Retina (tissue), 1 donor: ENCODE measurements at regions not wholly inside any gene's neighbourhood (a gene's known extent, or its start where the extent isn't known, plus 50 kb on each side); places are given as distances from the start of the nearest gene placed in this dataset.
"Not testable (repeated sequence)": the region's sequence is repeated elsewhere in the genome, so short reads cannot be mapped to it uniquely, and the experiment has no call there.

Experiments
- DNase-seq: peaks from one replicate; pipeline ENCODE4 v3.0.0-alpha.2; 2016

DNA sequence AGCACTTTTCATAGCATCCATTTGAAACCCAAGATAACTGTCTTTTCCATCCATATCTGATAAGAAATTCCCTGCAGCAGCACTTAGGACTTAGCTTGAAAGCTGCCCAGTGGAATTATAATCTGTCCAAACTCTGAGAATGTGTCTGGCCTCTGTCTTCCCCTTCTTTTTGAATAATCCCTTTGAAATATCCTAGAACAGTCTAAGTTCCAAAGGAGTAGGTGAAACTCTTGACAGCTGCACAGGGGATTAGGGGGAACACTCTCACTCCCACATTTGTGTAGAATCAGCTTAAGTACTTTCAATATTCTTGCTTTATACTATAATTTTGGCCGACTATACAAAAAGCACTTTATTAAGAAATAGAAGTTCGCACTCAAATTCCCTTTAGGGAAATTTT lies 157.7 kb downstream of the PAPSS1 start:
- DNase-seq: no peak

DNA sequence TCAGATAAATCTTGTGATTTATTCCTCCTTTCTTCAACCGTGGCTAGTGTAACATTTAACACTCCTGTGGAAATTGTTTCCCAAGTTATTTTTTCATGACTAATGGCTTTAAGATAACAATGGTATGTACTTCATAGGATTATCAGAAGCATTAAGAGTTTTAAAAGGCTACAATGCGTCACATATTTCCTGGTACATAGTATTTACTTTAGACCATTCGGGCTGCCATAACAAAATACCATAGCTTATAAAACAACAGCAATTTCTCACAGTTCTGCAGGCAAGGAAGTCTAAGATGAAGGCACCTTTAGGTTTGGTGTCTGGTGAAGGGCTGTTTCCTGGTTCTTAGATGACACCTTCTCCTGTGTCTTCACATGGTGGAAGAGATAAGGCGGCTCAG lies 158.6 kb downstream of the PAPSS1 start:
- no peak for DNase-seq

DNA sequence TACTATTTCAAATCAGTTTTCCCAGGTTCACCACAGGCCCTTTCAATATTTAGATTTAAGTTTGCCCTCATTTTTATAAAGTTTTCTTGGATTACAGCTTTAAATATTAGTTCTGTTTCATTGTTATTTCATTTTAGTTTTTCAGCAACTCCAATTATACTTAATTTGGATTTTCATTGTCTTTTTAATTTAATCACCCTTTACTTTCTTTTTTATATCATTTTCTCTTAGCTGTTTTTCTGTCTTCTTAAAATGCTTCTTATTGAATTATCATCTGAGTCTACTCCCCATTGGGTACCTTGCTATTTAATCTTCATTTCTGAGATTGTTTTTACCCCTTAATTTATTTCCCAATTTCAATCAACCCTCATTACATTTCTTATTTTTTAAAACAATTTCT lies 160.4 kb downstream of the PAPSS1 start:
- no peak for DNase-seq

DNA sequence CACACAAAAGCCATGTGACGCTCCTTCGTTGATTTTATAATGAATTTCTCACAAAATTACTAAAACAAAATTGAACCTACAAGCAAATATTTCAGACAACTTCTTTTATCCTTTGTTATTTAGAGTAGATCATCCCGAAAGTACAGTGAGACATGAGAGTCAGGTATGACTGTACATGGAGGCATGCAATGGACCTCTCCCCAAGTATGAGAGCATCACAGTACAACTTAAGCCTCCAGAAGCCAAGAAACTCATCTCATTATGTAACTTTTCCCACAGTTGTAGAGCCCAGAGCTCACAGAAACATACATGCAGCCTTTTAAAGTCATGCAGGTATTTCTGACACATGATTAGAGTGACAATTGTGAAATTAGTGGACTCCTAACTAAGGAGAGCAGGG lies 167.7 kb downstream of the PAPSS1 start:
- DNase-seq: no peak

- DNase-seq: no peak
Observed at GRCh38 chr4:107548211-107548905, 171.7 kb downstream of the PAPSS1 start.

GRCh38 chr4:107546638-107547037 lies 173.4 kb downstream of the PAPSS1 start:
- no peak for DNase-seq

DNA sequence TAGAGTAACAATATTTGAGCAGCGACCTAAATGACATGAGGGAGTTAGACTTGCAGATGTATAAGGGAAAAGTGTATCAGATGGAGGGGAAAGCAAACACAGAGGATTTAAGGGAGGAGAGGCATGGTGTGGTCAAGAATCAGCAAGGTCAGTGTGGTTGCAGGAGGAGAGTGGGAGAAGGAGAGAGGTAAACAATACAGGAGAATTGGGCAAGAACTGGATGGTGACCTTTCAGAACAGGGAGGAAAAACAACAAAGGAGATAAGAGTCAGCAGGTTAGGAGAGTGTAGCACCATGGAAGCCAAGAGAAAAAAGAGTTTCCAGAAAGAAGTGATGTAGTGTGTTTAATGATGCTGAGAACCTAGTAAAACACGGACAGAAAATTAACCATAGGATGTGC lies 178.5 kb downstream of the PAPSS1 start:
- DNase-seq: no peak

GRCh38 chr4:107531927-107532326 lies 188.1 kb downstream of the PAPSS1 start:
- DNase-seq: no peak

DNA sequence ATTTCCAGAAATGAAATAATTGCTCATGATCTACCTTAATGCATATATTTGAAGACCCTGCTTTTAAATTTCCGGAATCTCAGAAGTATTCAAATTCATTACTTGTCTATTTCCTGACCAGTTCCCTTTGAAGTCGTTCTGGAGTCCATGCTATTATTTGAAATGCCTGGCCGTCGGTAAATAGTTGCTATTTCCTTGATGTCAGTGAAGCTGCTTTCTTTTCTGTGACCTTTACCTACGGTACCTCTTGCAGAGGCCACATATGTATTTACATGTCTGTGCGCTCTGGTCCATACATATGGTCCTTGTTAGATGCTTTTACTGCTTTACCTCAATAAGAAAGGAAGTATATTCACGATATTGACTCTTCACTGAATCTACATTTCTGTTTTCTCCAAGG lies 199.7 kb downstream of the PAPSS1 start:
- no peak for DNase-seq

- DNase-seq: no peak
Observed at GRCh38 chr4:107519053-107519452, 201.0 kb downstream of the PAPSS1 start.

DNA sequence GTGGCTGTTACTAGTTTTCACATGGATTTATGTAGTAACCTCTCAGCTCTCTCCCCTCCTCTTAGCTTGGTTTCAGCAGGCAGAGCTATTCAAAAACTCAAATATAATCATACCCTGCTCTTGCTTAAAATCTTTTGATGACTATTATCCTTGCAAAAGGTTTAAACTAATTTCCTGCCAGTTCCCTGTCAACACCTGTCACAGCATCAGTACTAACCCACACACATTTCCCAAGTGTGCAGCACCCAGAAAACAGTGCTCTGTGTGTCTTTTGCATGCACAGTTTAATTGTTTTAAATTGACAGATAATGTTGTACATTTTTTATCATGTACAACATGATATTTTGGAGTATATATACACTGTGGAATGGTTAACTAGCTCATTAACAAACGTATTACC lies 202.0 kb downstream of the PAPSS1 start:
- DNase-seq: no peak

- no peak for DNase-seq
Observed at GRCh38 chr4:107512549-107512948, 207.5 kb downstream of the PAPSS1 start.

DNA sequence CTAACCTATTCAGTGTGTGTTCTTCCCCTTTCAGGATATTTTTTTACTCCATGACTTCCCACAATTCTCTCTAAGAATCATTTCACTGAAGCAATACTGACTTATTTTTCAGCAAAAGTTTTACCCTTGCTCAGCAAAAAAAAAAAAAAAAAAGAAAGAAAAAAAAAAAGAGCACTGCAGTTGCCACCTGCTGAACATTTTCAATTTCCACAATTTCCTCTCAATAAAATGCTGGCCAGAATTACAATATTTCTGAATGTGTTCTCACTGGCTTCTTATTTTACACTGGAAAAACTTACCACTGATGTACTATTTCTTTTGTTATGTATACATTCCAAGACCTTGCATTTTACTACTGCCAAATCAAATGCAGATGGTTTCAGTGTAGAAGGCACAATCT lies 210.4 kb downstream of the PAPSS1 start:
- DNase-seq: no peak

DNA sequence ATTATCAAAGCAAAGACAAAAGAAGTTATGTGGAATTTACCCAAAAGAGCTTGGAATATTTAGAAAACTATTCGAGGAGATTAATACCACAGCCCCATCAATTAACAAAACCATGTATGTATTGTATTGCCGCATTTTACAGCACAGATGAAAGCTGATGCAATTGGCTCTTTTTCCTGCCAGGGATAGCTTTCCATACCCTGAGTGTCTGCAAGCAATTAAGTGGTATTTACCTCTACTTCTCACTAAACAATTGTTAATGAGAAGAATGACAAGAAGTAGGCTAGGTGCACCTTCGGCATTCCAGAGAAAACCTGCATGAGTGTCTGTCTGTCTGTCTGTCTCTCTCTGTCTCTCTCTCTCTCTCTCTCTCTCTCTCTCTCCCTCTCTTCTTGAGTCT lies 219.5 kb downstream of the PAPSS1 start:
- no peak for DNase-seq

GRCh38 chr4:107497054-107497453 lies 223.0 kb downstream of the PAPSS1 start:
- DNase-seq: no peak

DNA sequence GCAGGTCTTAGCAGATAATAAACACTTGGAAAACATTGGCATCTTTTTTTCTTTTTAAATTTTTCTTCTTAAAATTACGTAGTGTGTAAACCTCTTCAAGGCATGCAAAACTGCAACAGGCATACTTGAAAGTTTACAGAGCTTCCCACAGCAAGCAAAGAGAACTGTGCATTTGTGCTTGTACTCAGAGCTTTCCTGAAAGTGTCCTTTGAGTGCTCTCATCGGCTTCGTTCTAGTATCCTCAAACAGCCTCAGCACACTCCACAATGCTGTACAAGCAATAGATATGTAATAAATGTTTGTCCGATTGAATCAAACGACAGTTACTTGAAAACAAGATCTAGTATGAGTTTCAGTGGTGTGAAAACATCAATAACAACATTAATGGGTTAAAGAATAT lies 227.5 kb downstream of the PAPSS1 start:
- DNase-seq: no peak

DNA sequence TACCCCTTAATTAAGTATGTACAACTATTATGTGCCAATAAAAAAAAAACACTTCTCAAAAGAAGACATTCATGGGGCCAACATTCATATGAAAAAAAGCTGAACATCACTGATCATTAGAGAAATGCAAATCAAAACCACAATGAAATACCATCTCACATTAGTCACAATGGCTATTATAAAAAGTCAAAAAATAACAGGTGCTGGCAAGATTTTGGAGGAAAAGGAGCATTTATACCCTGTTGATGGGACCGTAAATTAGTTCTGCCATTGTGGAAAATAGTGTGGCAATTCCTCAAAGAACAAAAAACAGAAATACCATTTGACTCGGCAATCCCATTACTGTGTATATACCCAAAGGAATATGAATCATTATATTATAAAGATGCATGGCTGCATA lies 229.9 kb downstream of the PAPSS1 start:
- DNase-seq: no peak

GRCh38 chr4:107483621-107484020 lies 236.4 kb downstream of the PAPSS1 start:
- not testable (repeated sequence) for DNase-seq

DNA sequence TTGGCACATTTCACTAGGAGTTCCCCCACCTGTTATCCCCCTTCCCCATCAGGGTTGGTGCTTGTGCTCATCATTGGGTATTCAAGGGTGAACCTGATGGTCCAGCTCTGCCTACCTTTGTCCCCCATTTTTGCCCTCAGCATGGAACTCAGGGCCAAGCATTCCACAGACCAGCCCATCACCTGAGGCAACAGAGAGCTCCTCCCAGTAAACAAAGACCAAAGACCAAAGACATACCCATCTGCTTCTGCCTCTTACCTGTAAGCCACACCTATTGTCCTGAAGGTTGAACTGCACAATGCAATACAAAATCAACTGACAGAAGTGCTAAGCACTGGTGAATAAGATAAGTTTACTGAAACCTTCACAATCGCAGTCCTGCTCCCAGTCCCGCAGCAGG lies 237.5 kb downstream of the PAPSS1 start:
- no peak for DNase-seq

DNA sequence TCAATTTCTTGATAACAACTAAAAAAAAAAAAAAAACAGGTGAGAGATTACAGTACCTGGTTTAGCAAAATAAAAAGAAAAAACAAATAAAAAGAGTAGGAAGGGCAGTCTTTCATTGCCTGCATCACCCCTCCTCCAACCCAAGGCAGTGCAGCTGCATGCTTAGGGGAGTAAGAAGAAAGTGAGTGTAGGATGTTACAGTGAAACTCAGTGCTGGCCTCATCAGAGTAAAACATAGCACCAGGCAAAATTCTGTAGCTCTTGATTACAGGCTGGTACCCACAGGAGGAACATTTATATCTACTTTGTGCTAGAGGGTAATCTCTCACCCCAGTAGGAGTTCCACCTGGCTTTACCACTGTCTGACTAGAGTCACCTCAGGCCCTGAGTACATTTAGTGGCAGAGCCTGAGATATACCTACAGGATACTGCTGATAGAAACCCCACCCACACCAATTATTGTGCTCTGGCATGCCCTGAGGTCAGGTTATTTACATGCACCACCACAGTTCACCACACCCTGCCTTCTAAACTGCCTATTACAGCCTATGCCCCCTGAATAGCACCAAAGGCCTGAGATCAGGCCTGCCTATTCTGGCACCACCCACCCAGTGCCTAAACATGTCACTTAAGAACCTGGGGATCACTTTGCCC lies 241.6 kb downstream of the PAPSS1 start:
- DNase-seq: no peak

DNA sequence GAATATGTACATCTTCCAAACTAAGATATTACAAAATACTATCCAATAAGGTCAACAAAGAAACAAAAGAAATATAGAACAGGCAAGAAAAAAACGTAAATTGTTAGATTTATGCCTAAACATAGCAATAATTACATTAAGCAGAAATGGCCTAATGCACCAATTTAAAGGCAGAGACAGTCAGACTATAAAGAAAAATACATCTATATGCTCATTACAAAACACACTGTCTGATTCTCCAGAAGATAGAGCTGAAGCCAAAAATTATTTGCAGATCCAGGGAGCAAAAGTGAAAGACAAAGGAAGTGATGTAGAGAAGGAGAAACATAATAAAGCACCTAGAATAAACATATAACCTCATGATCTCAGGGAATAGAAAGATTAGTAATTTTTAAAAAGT lies 246.9 kb downstream of the PAPSS1 start:
- DNase-seq: no peak

GRCh38 chr4:107472265-107472948 lies 247.6 kb downstream of the PAPSS1 start:
- no peak for DNase-seq

- DNase-seq: no peak
Observed at GRCh38 chr4:107470173-107470572, 249.9 kb downstream of the PAPSS1 start.

- no peak for DNase-seq
Observed at GRCh38 chr4:107468812-107469211, 251.2 kb downstream of the PAPSS1 start.
